Left renal pelvis (tissue), 4 donors: ENCODE measurements at regions not wholly inside any gene's neighbourhood (a gene's known extent, or its start where the extent isn't known, plus 50 kb on each side); places are given as distances from the start of the nearest gene placed in this dataset.
"Not testable (repeated sequence)": the region's sequence is repeated elsewhere in the genome, so short reads cannot be mapped to it uniquely, and the experiment has no call there.

ENCODE experiments used
- DNase-seq, 4 donors: peaks; one replicate each; pipeline ENCODE4 v3.0.0-alpha.2; 2013; ENCODE audit warnings: low read depth in 4 of 4, low spot score in 3 of 4

- no peak for DNase-seq
Observed at GRCh38 chr4:54402880-54403480, 173.9 kb downstream of the PDGFRA start.

- DNase-seq: no peak
Observed at GRCh38 chr4:54403700-54404453, 174.8 kb downstream of the PDGFRA start.

GRCh38 chr4:54409270-54409817 is 180.3 kb downstream of the PDGFRA start:
- DNase-seq: not testable (repeated sequence)

- no peak for DNase-seq
Observed at GRCh38 chr4:54414545-54414944, 185.5 kb downstream of the PDGFRA start.

- no peak for DNase-seq
Observed at GRCh38 chr4:54417476-54417875, 188.4 kb downstream of the PDGFRA start.

- no peak for DNase-seq
Observed at GRCh38 chr4:54418468-54418867, 189.4 kb downstream of the PDGFRA start.

- no peak for DNase-seq
Observed at GRCh38 chr4:54423066-54423465, 194.0 kb downstream of the PDGFRA start.

- DNase-seq: no peak
Observed at GRCh38 chr4:54427826-54428225, 198.7 kb downstream of the PDGFRA start.

- no peak for DNase-seq
Observed at GRCh38 chr4:54428940-54429339, 199.8 kb downstream of the PDGFRA start.

- DNase-seq: no peak
Observed at GRCh38 chr4:54433686-54434085, 204.6 kb downstream of the PDGFRA start.

- DNase-seq: no peak
Observed at GRCh38 chr4:54439831-54440243, 210.7 kb downstream of the PDGFRA start.

- no peak for DNase-seq
Observed at GRCh38 chr4:54440394-54441136, 211.5 kb downstream of the PDGFRA start.

- no peak for DNase-seq
Observed at GRCh38 chr4:54445866-54446265, 211.9 kb upstream of the KIT start.

- DNase-seq: no peak
Observed at GRCh38 chr4:54446581-54446980, 211.2 kb upstream of the KIT start.

- no peak for DNase-seq
Observed at GRCh38 chr4:54447304-54447703, 210.5 kb upstream of the KIT start.

GRCh38 chr4:54449999-54450398 is 207.8 kb upstream of the KIT start:
- no peak for DNase-seq

- not testable (repeated sequence) for DNase-seq
Observed at GRCh38 chr4:54466960-54467359, 190.8 kb upstream of the KIT start.

- DNase-seq: no peak
Observed at GRCh38 chr4:54473077-54473545, 184.6 kb upstream of the KIT start.

GRCh38 chr4:54473798-54474197 is 184.0 kb upstream of the KIT start:
- no peak for DNase-seq

GRCh38 chr4:54475546-54475945 is 182.2 kb upstream of the KIT start:
- no peak for DNase-seq

- DNase-seq: no peak
Observed at GRCh38 chr4:54482529-54483200, 175.1 kb upstream of the KIT start.
